HepG2 (cell line): ENCODE measurements at regions not wholly inside any gene's neighbourhood (a gene's known extent, or its start where the extent isn't known, plus 50 kb on each side); places are given as distances from the start of the nearest gene placed in this dataset.

Experiments used
- ATAC-seq: fragments of 200-7000 bp; cut with Tn5 transposase; 3 replicates; pipeline ENCODE4 v1.9.1; 2020; ENCODE audit warnings: mild to moderate bottlenecking, moderate library complexity
- BruUV-seq: library from RNA; stranded (reverse); fragments of 400-500 nt; replicated peaks from 2 replicates; lab custom pipeline; 2021; lab: Mats Ljungman, UMichigan
- CTCF ChIA-PET: fragments of 300-600 bp; formaldehyde crosslinking; extraction: SDS; loops from one replicate; lab custom pipeline; 2021; ENCODE audit warnings: low total read pairs, inconsistent platforms, low intra/inter-chr PET ratio; lab: Yijun Ruan, JAX
- POLR2A ChIA-PET: fragments of 350-600 bp; sonication (Branson Sonifier 250); formaldehyde crosslinking; loops from one replicate; lab custom pipeline; 2020; ENCODE audit warnings: antibody characterized with exemption, inconsistent platforms; lab: Yijun Ruan, JAX
- DNase-seq: peaks from one replicate; pipeline ENCODE4 v3.0.0-alpha.2; 2015; ENCODE audit warnings: low spot score
- FAIRE-seq: peaks from 3 replicates; lab custom pipeline; 2011; peaks lifted over from hg19 to GRCh38; lab: Jason Lieb, UNC
- H2AFZ ChIP-seq: one replicate; pipeline ENCODE4 v1.6.1; 2011; ENCODE audit warnings: low read length, inconsistent platforms
- H3K27ac ChIP-seq: fragments of 300-600 bp; 3 replicates; pipeline ENCODE4 v1.8.0; 2011; ENCODE audit warnings: mixed run types, mild to moderate bottlenecking, mixed read lengths, low read length, inconsistent platforms; ENCODE audit not compliant: insufficient read depth; ENCODE audit errors: extremely low read length
- H3K27me3 ChIP-seq, 2 experiments: fragments of 200-600 bp in 1 of 2; 2 replicates in 1 of 2; 3 replicates in 1 of 2; pipeline versions ENCODE4 v1.6.0 to v1.8.0; 2011; ENCODE audit warnings: low read length in 2 of 2, mild to moderate bottlenecking in 2 of 2, moderate library complexity in 2 of 2, inconsistent platforms in 1 of 2; ENCODE audit not compliant: insufficient read depth in 2 of 2, control insufficient read depth in 1 of 2
- H3K36me3 ChIP-seq, 2 experiments: fragments of 200-600 bp in 1 of 2; replicated peaks in 1 of 2; 2 replicates in 1 of 2; 3 replicates in 1 of 2; pipeline versions ENCODE4 v1.5.1 to v1.8.0; 2011; ENCODE audit warnings: low read length in 2 of 2, inconsistent platforms in 1 of 2; ENCODE audit not compliant: insufficient read depth in 2 of 2, control insufficient read depth in 1 of 2
- H3K4me1 ChIP-seq: 2 replicates; pipeline ENCODE4 v1.5.1; 2012; ENCODE audit warnings: low read length, inconsistent platforms; ENCODE audit not compliant: insufficient read depth
- H3K4me2 ChIP-seq: 2 replicates; pipeline ENCODE4 v1.6.0; 2011; ENCODE audit warnings: low read depth, low read length, inconsistent platforms
- H3K4me3 ChIP-seq, 3 experiments: fragments of 200-600 bp in 1 of 3; sonication (generic), shearing (Covaris generic) in 1 of 3; replicated peaks in 1 of 3; 2 replicates each; pipeline ENCODE4 v1.5.1; 2011 to 2016; ENCODE audit warnings: low read length in 3 of 3, inconsistent platforms in 2 of 3, low read depth in 2 of 3, mild to moderate bottlenecking in 2 of 3, control low read depth in 1 of 3, mixed read lengths in 1 of 3; ENCODE audit not compliant: insufficient read depth in 1 of 3
- H3K79me2 ChIP-seq: one replicate; pipeline ENCODE4 v1.6.1; 2011; ENCODE audit warnings: low read length, inconsistent platforms; ENCODE audit not compliant: insufficient read depth
- H3K9ac ChIP-seq: 2 replicates; pipeline ENCODE4 v1.6.0; 2011; ENCODE audit warnings: mild to moderate bottlenecking, low read depth, low read length, inconsistent platforms; ENCODE audit not compliant: insufficient read depth
- H3K9me3 ChIP-seq: 2 replicates; pipeline ENCODE4 v1.5.1; 2012; ENCODE audit warnings: mild to moderate bottlenecking, low read length
- H4K20me1 ChIP-seq: 2 replicates; pipeline ENCODE4 v1.6.0; 2011; ENCODE audit warnings: inconsistent platforms, mild to moderate bottlenecking, low read length, moderate library complexity; ENCODE audit not compliant: insufficient read depth
- CEBPZ ChIP-seq: IDR thresholded peaks from 2 replicates; pipeline ENCODE4 v1.6.1; 2012; ENCODE audit warnings: low read length, improper control_type of control experiment
- CTCF ChIP-seq: sonication (generic); formaldehyde crosslinking; IDR thresholded peaks from 2 replicates; pipeline ENCODE4 v1.5.0; 2020; ENCODE audit warnings: mild to moderate bottlenecking, missing genetic modification reagents, moderate library complexity
- JDP2 ChIP-seq: sonication (generic); formaldehyde crosslinking; IDR thresholded peaks from 2 replicates; pipeline ENCODE4 v1.8.1; 2022; ENCODE audit warnings: missing genetic modification reagents, borderline replicate concordance
- MEIS2 ChIP-seq: sonication (generic); formaldehyde crosslinking; IDR thresholded peaks from 2 replicates; pipeline ENCODE4 v1.9.0; 2021; ENCODE audit warnings: mild to moderate bottlenecking, missing genetic modification reagents
- MYC ChIP-seq: sonication (generic); formaldehyde crosslinking; IDR thresholded peaks from 2 replicates; pipeline ENCODE4 v1.9.0; 2021; ENCODE audit warnings: missing genetic modification reagents, borderline replicate concordance
- NFYC ChIP-seq: IDR thresholded peaks from 2 replicates; pipeline ENCODE4 v1.6.1; 2016; ENCODE audit warnings: missing genetic modification reagents, missing compliant biosample characterization
- RXRA ChIP-seq: sonication (generic); formaldehyde crosslinking; IDR thresholded peaks from 2 replicates; pipeline ENCODE4 v1.5.1; 2020; ENCODE audit warnings: missing genetic modification reagents
- SMYD3 ChIP-seq: sonication (generic); formaldehyde crosslinking; IDR thresholded peaks from 2 replicates; pipeline ENCODE4 v1.8.1; 2023; ENCODE audit warnings: mild to moderate bottlenecking, missing genetic modification reagents
- TEAD2 ChIP-seq: sonication (generic); formaldehyde crosslinking; IDR thresholded peaks from 2 replicates; pipeline ENCODE4 v1.9.0; 2021; ENCODE audit warnings: missing genetic modification reagents
- ZBTB34 ChIP-seq: sonication (generic); formaldehyde crosslinking; IDR thresholded peaks from 2 replicates; pipeline ENCODE4 v1.8.0; 2022; ENCODE audit warnings: mild to moderate bottlenecking, missing genetic modification reagents
- ZFYVE20 ChIP-seq: sonication (generic); formaldehyde crosslinking; IDR thresholded peaks from 2 replicates; pipeline ENCODE4 v1.8.0; 2023; ENCODE audit warnings: low read depth, mild to moderate bottlenecking, moderate library complexity, missing genetic modification reagents, borderline replicate concordance
- WGBS: methylation state at CpG from one replicate; pipeline ENCODE4 v1.1.6; 2017; ENCODE audit warnings: low lambda C conversion rate; 5-methylcytosine and 5-hydroxymethylcytosine counted together
- in situ Hi-C: cut with HindIII; loops from 2 replicates; pipeline ENCODE4 v1.10.0; 2017; ENCODE audit warnings: low pct_unique_long_range_greater_than_20kb; ENCODE audit not compliant: extremely low pct_ligation_motif_present
- intact Hi-C: fragments of 100-400 bp; cut with micrococcal nuclease; formaldehyde crosslinking; loops from one replicate; pipeline ENCODE4 v1.10.0; 2022; ENCODE audit not compliant: unreplicated experiment

GRCh38 chr4:33577791-33578190 lies 2666.5 kb downstream of the ARAP2 start:
- FAIRE-seq (no peak), DNase-seq (peak; percentile 1), ATAC-seq (no peak)
- in situ Hi-C loops, result no loop called here
- CTCF ChIA-PET, result no interaction called here
- BruUV-seq, result no TSS peak
- no peaks in the 10 kb centered on the region for H3K36me3 ChIP-seq
- H3K27ac ChIP-seq, result no peak overlapping the region
- WGBS, result 3% methylated on average over 6 of the region's 6 CpGs
- POLR2A ChIA-PET, result no interaction called here
- no peaks in the 10 kb centered on the region for H3K4me1 ChIP-seq
- intact Hi-C loops, result no loop called here
- peaks cover 73% of the 10 kb centered on the region for H3K9me3 ChIP-seq
- no peak overlapping the region for H3K4me2 ChIP-seq
- TF ChIP-seq ZFYVE20 (CRISPR knock-in tag) (no peak), TEAD2 (no peak), ZBTB34 (CRISPR knock-in tag) (no peak), CEBPZ (no peak), CTCF (CRISPR knock-in tag) (no peak), JDP2 (no peak), MEIS2 (no peak), RXRA (no peak), NFYC (CRISPR knock-in tag) (no peak), MYC (CRISPR knock-in tag) (no peak), SMYD3 (no peak)
- H3K4me3 ChIP-seq, result no peak overlapping the region
- no peak overlapping the region for H2AFZ ChIP-seq
- no peaks in the 10 kb centered on the region for H3K79me2 ChIP-seq
- H4K20me1 ChIP-seq, result no peaks in the 10 kb centered on the region
- H3K9ac ChIP-seq, result no peak overlapping the region
- H3K27me3 ChIP-seq, result no peaks in the 10 kb centered on the region
